ENCODE measurements at regions not wholly inside any gene's neighbourhood (a gene's known extent, or its start where the extent isn't known, plus 50 kb on each side); places are given as distances from the start of the nearest gene placed in this dataset.

- Mint-ChIP-seq H3K9me3 (no peaks in the 10 kb centered on the region), H3K27ac (no peak overlapping the region), H3K36me3 (no peaks in the 10 kb centered on the region), H3K4me1 (peaks cover 26% of the 10 kb centered on the region), H3K4me3 (no peak overlapping the region), H3K27me3 (ENCODE audit: low read depth) (peaks cover 26% of the 10 kb centered on the region)
- no peak for DNase-seq (ENCODE audit: low spot score in 2 of 2, unreplicated experiment in 2 of 2)
- no peak for TF ChIP-seq CTCF (IDR thresholded peaks at IDR 0.05; ENCODE audit: unreplicated experiment)
Observed at GRCh38 chr9:89774858-89775370, 170.1 kb downstream of the GADD45G start.

GRCh38 chr9:89775641-89776040 is 170.8 kb downstream of the GADD45G start:
- DNase-seq (ENCODE audit: low spot score in 2 of 2, unreplicated experiment in 2 of 2), result no peak
- no peaks in the 10 kb centered on the region for H3K9me3 Mint-ChIP-seq
- no peak overlapping the region for H3K27ac Mint-ChIP-seq
- H3K4me1 Mint-ChIP-seq, result peaks cover 23% of the 10 kb centered on the region
- H3K4me3 Mint-ChIP-seq, result no peak overlapping the region
- peaks cover 26% of the 10 kb centered on the region for H3K27me3 Mint-ChIP-seq (ENCODE audit: low read depth)
- no peak for TF ChIP-seq CTCF (IDR thresholded peaks at IDR 0.05; ENCODE audit: unreplicated experiment)
- H3K36me3 Mint-ChIP-seq, result no peaks in the 10 kb centered on the region

GRCh38 chr9:89776795-89777525 is 172.1 kb downstream of the GADD45G start:
- DNase-seq (ENCODE audit: low spot score in 2 of 2, unreplicated experiment in 2 of 2), result no peak
- H3K4me3 Mint-ChIP-seq, result no peak overlapping the region
- H3K27me3 Mint-ChIP-seq (ENCODE audit: low read depth), result peaks cover 26% of the 10 kb centered on the region
- peaks cover 24% of the 10 kb centered on the region for H3K4me1 Mint-ChIP-seq
- no peaks in the 10 kb centered on the region for H3K36me3 Mint-ChIP-seq
- no peaks in the 10 kb centered on the region for H3K9me3 Mint-ChIP-seq
- no peak for TF ChIP-seq CTCF (IDR thresholded peaks at IDR 0.05; ENCODE audit: unreplicated experiment)
- H3K27ac Mint-ChIP-seq, result no peak overlapping the region

GRCh38 chr9:89777544-89777943 is 172.7 kb downstream of the GADD45G start:
- no peak for TF ChIP-seq CTCF (IDR thresholded peaks at IDR 0.05; ENCODE audit: unreplicated experiment)
- Mint-ChIP-seq H3K4me1 (peaks cover 24% of the 10 kb centered on the region), H3K36me3 (no peaks in the 10 kb centered on the region), H3K27ac (no peak overlapping the region), H3K9me3 (no peaks in the 10 kb centered on the region), H3K4me3 (no peak overlapping the region), H3K27me3 (ENCODE audit: low read depth) (peaks cover 26% of the 10 kb centered on the region)
- DNase-seq (ENCODE audit: low spot score in 2 of 2, unreplicated experiment in 2 of 2), result no peak

- H3K4me1 Mint-ChIP-seq, result peaks cover 24% of the 10 kb centered on the region
- H3K27me3 Mint-ChIP-seq (ENCODE audit: low read depth), result peaks cover 26% of the 10 kb centered on the region
- peak overlapping the region; percentile 43 for H3K4me3 Mint-ChIP-seq
- DNase-seq (ENCODE audit: low spot score in 2 of 2, unreplicated experiment in 2 of 2), result no peak
- no peaks in the 10 kb centered on the region for H3K9me3 Mint-ChIP-seq
- H3K36me3 Mint-ChIP-seq, result no peaks in the 10 kb centered on the region
- no peak for TF ChIP-seq CTCF (IDR thresholded peaks at IDR 0.05; ENCODE audit: unreplicated experiment)
- peak overlapping the region; percentile 18 for H3K27ac Mint-ChIP-seq
Observed at GRCh38 chr9:89778100-89779090, 173.6 kb downstream of the GADD45G start.

Measured in mesothelial cell of epicardium (in vitro differentiated cells).